ENCODE measurements at regions not wholly inside any gene's neighbourhood (a gene's known extent, or its start where the extent isn't known, plus 50 kb on each side); places are given as distances from the start of the nearest gene placed in this dataset.

DNA sequence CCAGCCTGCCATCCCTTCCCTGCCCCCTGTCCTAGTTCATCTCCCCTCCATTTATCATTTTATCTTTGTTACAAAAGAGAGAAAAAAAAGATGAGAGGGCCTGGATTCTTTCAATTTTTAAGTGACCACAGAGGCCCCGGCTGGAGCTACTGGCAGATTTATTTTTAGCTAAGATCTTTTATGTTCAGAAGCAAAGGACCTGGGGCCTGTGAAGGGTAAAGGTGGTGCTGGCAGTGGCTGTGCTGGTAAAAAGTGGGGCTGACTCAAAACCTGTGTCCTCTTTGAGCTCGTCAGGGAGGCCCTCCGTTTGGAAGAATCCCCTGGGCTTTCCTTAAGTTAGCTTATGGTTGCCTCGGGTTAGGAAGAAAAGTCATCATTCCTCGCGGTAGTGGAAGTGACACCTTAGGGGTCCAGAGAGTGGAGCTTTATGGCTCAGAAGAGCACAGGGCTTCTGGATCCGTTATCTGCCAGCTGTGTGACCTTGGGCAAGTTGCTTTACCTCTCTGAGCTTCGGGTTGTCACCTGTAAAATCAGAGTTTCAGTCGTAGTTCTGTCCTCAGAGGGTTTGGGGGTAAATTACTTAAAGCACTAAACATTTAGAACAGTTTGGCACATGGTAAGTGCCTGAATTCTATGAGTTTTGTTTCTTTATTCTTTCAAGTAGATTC lies 923.8 kb upstream of the EEF2KMT start:
- DNase-seq: no peak

GRCh38 chr16:6020162-6020985 lies 922.8 kb upstream of the EEF2KMT start:
- DNase-seq: no peak

DNA sequence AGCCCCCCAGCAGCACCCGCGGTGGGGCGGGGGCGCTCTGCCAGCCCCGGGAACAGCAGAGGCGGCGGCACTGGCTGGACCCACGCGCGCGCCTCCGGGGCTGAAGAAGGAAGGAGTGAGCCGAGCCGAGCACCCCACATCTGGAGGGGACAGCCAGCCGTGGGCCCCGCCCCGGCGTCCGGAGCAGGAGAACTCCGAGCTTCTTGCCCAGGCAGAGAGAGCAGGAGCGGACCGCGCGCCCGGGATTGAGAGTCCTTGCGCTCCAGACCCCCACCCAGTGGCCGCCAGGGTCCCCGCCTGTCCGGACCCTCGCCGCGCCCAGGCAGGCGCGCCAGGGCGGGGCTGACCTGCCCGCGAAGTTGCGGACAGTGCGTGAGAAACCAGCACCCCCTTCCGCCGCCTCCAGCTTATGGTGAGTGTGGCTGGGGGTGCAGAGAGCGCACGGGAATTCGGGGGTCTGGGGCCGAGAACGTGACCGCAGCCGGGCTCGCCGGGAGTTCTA lies 921.9 kb upstream of the EEF2KMT start:
- no peak for DNase-seq

DNA sequence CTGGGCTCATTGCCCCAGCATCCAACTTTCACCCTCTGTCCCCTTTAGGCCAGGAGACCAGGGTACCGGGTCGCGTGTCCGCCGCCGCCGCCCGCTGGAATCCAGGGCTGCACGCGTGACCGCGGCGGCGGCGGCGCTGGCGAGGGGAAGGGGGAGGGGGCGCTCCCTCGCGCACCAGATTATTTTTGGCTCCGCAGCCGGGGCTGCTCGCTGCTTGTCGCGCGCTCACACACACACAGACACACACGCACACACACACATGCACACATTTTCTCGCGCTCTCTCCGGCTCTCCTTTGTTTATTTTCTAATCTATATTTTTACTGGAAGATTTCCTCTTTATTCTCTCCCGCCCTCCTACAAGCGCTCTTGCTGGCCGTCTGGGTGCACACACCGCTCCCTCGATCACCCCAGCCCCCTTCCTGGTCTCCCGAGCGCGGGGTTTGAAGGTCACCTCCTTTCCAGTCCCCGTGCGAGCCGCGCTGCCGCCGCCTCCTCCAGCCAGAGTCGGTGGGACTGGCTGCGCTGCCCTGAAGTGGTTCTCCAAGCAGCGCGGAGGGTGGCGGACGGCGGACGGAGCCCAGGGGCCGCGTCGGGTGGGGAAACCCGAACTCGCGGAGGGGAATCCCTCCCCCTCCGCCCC lies 921.4 kb upstream of the EEF2KMT start:
- DNase-seq: no peak

GRCh38 chr16:6016530-6017184 lies 919.1 kb upstream of the EEF2KMT start:
- DNase-seq: no peak

- no peak for DNase-seq
Observed at GRCh38 chr16:6012716-6013115, 915.1 kb upstream of the EEF2KMT start.

- no peak for DNase-seq
Observed at GRCh38 chr16:6009151-6009550, 911.6 kb upstream of the EEF2KMT start.

DNA sequence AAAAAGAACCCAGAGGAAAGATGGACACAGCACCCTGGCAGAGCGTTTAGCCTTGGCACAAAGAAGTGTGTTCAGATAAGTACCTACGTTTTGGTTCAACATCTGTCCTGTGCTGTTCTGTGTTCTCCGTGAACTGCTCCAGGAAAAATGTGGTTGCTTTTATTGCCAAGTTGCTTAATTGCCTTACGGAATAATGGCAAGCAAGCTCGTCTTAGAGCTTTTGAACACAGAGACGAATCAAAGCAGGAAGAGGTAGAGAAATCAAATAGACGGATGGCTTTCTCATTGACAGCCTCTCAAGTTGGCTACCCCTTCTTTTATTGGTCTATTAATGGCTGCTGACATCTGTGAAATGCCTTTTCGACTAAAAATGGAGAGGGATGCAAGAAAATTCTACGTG lies 911.1 kb upstream of the EEF2KMT start:
- DNase-seq: no peak

DNA sequence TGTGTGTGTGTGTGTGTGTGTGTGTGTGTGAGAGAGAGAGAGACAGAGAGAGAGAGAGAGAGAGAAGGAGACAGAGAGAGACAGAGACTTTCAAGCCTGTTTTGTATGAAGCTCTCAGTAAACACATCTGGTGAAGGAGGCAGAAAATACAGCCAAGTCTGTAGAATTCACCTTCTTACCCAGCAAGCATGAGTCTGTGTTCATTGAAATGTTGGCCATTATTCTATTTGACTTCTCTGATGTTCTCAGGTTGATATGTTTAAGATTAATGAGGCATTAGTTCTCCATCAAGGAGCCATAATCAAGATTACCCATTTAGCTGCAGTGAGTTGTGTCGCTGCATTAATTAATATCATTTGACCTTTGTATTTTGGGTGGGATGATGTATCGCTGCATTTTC lies 895.8 kb upstream of the EEF2KMT start:
- DNase-seq: no peak

- no peak for DNase-seq
Observed at GRCh38 chr16:5982979-5983378, 885.4 kb upstream of the EEF2KMT start.

DNA sequence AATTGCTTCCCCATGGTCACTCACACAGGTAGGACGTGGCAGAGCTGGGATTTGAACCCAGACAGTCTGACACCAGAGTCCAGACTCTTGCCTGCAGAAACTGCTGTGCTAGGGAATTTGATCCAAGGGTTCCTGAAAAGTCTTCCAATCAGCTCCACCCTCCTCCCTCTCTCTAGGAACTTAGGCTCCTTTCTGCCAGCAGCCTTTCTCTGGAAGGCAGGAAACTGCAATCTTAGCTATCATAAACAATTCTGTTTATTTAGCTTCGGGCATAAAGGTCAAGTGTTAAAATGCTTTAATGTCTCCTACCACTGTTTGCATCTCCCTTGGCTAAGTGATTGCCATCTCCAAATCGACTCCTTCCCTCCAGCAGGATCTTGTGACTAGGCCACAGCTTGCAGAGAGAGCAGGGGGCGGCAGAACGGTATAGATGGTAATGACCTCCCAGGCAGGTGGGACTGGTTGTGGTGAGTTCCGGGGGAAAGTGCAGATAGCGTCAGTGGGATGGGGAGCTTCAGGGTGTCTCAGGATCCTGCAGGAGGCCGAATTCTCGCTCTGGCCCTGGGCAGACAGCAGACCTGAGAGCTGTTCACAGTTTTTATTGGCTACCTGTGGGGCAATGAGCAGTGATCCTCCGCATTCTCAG lies 882.4 kb upstream of the EEF2KMT start:
- no peak for DNase-seq

DNA sequence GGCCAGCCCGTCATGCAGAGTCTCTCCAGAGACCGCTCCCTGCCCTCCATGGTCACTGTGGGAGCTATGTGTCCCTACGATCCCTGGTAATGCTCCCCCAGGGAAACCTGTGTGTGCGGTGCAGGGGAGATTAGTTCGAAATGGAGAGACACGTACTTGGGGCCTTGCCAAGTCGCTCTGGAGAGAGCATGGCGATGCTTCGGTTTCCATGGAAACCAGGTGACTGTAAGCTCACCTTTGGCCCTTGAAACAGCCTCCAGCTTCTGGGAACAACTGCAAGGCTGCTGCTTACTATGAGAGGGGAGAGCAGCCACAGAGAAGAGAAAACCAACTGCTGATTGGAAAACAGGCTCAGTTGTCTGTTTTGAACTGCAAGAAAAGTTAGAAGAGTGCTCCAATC lies 879.7 kb upstream of the EEF2KMT start:
- no peak for DNase-seq

DNA sequence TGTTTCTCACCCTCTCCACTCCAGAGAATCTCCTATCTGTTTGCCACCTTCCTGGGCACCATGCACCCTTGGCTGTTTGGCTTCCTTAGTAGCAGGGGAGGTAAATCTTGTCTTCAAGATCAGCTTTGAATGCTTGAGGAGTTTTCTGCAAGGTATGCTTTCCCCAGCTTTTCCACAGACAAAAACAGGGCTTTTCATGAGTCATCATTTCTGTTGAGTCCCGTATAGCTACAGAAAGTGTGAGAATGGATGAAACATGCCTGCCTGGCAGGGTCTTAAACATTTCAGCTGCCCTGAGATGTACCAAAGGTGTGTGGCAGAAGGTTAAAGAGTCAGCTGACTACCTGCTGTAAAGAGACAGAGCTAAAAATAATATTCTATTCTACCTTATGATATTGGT lies 875.2 kb upstream of the EEF2KMT start:
- DNase-seq: no peak

GRCh38 chr16:5971924-5972323 lies 874.3 kb upstream of the EEF2KMT start:
- DNase-seq: no peak

GRCh38 chr16:5971106-5971505 lies 873.5 kb upstream of the EEF2KMT start:
- DNase-seq: no peak

DNA sequence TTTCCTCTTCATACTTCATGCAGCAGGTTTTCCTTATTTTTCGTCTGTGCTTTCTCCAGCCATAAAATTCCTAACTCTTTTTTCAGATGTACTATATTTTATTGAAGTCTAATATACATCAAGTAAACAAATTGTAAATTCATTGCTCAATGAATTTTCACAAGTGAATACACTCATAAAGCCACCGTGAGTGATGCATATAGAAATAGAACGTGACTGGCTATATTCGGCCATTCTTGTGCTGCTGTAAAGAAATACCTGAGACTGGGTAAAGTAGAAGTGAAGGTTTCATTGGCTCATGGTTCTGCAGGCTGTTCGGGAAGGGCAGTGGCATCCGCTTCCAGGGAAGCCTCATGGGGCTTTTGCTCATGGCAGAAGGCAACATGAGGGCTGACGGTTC lies 868.4 kb upstream of the EEF2KMT start:
- DNase-seq: no peak

- DNase-seq: no peak
Observed at GRCh38 chr16:5965321-5965720, 867.7 kb upstream of the EEF2KMT start.

DNA sequence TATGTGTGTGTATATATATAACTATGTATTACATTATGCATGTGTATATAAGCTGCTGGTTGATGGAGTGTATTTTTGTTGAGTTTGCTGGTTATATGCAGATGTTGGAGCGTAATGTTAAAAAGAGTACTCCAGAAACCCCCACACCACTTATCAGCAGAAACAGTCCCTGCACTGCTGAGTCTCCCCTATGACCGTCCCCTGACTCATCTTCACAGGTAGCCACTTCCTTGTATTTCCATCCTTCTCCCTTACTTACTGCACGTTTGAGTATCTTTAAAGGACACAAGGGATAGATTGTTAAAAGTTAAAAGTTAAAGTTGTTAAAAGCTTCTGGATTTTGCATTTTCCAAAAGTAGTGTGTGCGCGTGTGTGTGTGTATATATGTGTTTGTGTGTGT lies 853.9 kb upstream of the EEF2KMT start:
- no peak for DNase-seq

DNA sequence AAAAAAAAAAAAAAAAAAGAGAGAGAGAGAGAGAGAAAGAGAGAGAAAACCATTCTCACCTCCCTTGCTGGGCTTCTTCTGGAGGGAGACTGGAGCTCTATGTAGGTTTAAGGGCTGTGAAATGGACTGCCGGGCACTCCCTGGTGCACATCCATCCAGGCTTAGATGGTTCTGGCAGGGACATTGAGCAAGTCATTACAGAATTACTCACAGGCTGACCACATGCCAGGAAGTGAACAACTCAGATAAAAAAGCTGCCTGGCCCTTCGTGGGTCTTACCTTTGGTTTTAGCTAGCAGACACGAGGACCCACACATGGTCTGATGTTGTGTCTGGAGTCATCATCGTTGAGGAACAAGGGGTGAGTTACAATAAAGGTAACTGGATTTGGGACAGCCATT lies 847.4 kb upstream of the EEF2KMT start:
- no peak for DNase-seq

DNA sequence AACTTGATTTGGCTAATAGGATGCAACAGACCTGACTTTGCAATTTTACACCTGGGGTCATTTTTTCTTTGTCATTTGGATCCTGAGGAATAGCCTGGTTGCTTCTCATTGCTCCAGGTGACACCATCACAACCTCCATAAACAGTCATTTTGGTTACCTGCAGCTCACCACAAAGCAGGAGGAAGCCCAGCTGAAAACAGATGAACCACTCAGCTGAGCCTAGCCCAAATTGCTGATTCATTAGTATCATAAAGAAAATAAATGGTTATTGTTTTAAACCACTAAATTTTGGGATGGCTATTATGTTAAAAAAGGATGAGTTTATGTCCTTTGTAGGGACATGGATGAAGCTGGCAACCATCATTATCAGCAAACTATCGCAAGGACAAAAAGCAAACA lies 841.0 kb upstream of the EEF2KMT start:
- no peak for DNase-seq

DNA sequence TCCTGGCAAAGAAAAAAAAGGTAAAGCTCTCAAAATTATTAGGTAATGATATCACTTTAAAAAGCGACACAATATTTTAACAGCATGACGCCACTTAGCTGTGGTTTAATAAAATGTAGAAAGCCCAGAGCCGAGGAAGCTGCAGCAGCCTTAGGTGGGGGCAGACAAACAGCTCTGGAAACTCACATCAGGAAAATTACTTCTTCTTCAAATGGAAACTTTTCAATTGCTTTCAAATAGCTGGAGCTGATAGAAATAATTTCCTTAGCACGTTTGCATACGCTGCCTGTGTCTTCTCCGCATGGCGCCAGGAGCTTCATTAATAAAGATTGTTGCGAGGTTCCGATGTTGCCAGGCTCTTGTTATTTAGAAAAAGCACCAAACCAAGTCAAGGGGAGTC lies 835.3 kb upstream of the EEF2KMT start:
- no peak for DNase-seq

GRCh38 chr16:5928476-5929065 lies 831.0 kb upstream of the EEF2KMT start:
- DNase-seq: no peak

- no peak for DNase-seq
Observed at GRCh38 chr16:5925850-5926249, 828.3 kb upstream of the EEF2KMT start.

All from activated effector memory CD4-positive, alpha-beta T cell treated with anti-CD3 and anti-CD28 coated beads, Interleukin-2, amount 50 U/mL, for 16 hours (primary cell).